MM.1S (cell line): ENCODE measurements at regions not wholly inside any gene's neighbourhood (a gene's known extent, or its start where the extent isn't known, plus 50 kb on each side); places are given as distances from the start of the nearest gene placed in this dataset.

ENCODE experiments used
- EZH2 ChIP-seq: fragments of 300-600 bp; sonication (generic); optimal IDR thresholded peaks from 2 replicates; pipeline ENCODE3; 2017; ENCODE audit warnings: low read depth, mild to moderate bottlenecking, antibody characterized with exemption, low read length, mixed read lengths
- TF ChIP-seq, protein P1 (sequence below): fragments of 300-600 bp; sonication (generic); IDR thresholded peaks from 2 replicates; pipeline ENCODE4 v1.5.1; 2016; ENCODE audit warnings: antibody characterized with exemption, low read length, mixed read lengths

DNA sequence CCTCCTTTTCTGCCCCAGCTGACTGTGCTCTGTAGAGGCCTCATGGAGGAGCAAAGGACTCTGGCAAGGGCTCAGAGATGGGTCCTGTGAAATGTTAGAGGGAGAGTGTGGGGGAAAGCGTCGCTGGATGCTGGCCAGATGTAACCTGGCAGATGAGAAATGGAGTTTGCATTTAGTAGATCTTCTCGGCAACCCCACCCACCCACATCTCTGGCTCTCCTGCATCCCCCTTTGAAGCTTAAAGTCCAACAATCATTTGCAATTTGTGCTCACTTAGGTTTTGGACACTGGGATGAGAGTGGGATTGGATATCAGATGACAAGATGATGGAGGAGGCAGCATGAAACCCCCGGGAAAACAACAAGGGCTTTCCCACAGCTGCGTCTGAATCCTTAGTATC lies 523.6 kb upstream of the MCTP2 start:
- TF ChIP-seq, protein P1, sequence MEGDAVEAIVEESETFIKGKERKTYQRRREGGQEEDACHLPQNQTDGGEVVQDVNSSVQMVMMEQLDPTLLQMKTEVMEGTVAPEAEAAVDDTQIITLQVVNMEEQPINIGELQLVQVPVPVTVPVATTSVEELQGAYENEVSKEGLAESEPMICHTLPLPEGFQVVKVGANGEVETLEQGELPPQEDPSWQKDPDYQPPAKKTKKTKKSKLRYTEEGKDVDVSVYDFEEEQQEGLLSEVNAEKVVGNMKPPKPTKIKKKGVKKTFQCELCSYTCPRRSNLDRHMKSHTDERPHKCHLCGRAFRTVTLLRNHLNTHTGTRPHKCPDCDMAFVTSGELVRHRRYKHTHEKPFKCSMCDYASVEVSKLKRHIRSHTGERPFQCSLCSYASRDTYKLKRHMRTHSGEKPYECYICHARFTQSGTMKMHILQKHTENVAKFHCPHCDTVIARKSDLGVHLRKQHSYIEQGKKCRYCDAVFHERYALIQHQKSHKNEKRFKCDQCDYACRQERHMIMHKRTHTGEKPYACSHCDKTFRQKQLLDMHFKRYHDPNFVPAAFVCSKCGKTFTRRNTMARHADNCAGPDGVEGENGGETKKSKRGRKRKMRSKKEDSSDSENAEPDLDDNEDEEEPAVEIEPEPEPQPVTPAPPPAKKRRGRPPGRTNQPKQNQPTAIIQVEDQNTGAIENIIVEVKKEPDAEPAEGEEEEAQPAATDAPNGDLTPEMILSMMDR: no peak
- TF ChIP-seq EZH2: no peak
